Psoas muscle (tissue), 7 donors: ENCODE measurements at regions not wholly inside any gene's neighbourhood (a gene's known extent, or its start where the extent isn't known, plus 50 kb on each side); places are given as distances from the start of the nearest gene placed in this dataset.

Experiments used
- ATAC-seq, 4 donors: fragments of 200-7000 bp; cut with Tn5 transposase; one replicate each; pipeline ENCODE4 v1.9.1; 2020; ENCODE audit warnings: moderate library complexity in 3 of 4, mild to moderate bottlenecking in 2 of 4
- DNase-seq, 2 donors: peaks; one replicate each; pipeline ENCODE4 v3.0.0-alpha.2; 2020
- H3K27ac ChIP-seq: fragments of 200-600 bp; one replicate; pipeline ENCODE4 v1.8.0; 2022
- H3K27me3 ChIP-seq, 3 donors: fragments of 200-600 bp in 1 of 3; one replicate each; pipeline versions ENCODE4 v1.6.1 to v1.8.0; 2013 to 2022; ENCODE audit warnings: low read length in 2 of 3, mild to moderate bottlenecking in 2 of 3, moderate library complexity in 1 of 3; ENCODE audit not compliant: insufficient read depth in 3 of 3
- H3K36me3 ChIP-seq, 2 donors: fragments of 200-600 bp in 1 of 2; one replicate each; pipeline versions ENCODE4 v1.6.1 to v1.8.0; 2013 to 2022; ENCODE audit warnings: low read depth in 1 of 2, mild to moderate bottlenecking in 1 of 2, moderate library complexity in 1 of 2; ENCODE audit not compliant: insufficient read depth in 1 of 2
- H3K4me1 ChIP-seq: fragments of 200-600 bp; one replicate; pipeline ENCODE4 v1.8.0; 2022
- H3K4me3 ChIP-seq: fragments of 200-600 bp; one replicate; pipeline ENCODE4 v1.8.0; 2022; ENCODE audit warnings: mild to moderate bottlenecking
- H3K9me3 ChIP-seq: fragments of 200-600 bp; one replicate; pipeline ENCODE4 v1.8.0; 2022
- CTCF ChIP-seq: fragments of 200-600 bp; IDR thresholded peaks from one replicate; pipeline ENCODE4 v1.8.0; 2022; ENCODE audit warnings: antibody characterized with exemption
- WGBS, 3 donors: extraction: QIAGEN DNeasy Blood & Tissue Kit; methylation state at CpG; one replicate each; pipeline versions ENCODE4 v1.1.6 to v1.1.7; 2013; 5-methylcytosine and 5-hydroxymethylcytosine counted together
- intact Hi-C, 2 donors: fragments of 100-400 bp; cut with DNase I; formaldehyde crosslinking; loops; one replicate each; pipeline versions ENCODE4 v1.11.0 to v1.14.2; 2022
- donor health status: healthy with polysubstance abuse.
- donor health status: DM: no; HTN: no; CAD: no; lungs with moderate emphysema.
- donor health status: Bipolar disorder and iron deficiency.
- donor health status: healthy.
- donor health status: DM: yes; HTN: yes; CAD: no.
- donor health status: DM: no; HTN: no; CAD: no.
- donor health status: DM: yes; HTN: yes; CAD: no.

- Histone ChIP-seq H3K4me3 (no peak overlapping the region), H3K27ac (no peak overlapping the region), H3K9me3 (no peaks in the 10 kb centered on the region), H3K27me3 (peaks cover 0 to 5% (median 0%) of the 10 kb centered on the region in 3 donors), H3K4me1 (no peaks in the 10 kb centered on the region), H3K36me3 (no peaks in the 10 kb centered on the region)
- DNase-seq (no peak), ATAC-seq (no peak)
- WGBS, 3 donors: 34 to 60% (median 36%) methylated on average over 4 of the region's 4 CpGs
- no peak for TF ChIP-seq CTCF
- intact Hi-C loops: loop anchor here in 1 of 2 donors (5.0 kb wide), 1 partner anchor 170 kb away; no protein-coding TSS in a partner anchor
Measured at GRCh38 chrX:84737471-84737871, 235.2 kb upstream of the HDX start.

GRCh38 chrX:84747516-84747915 is 245.3 kb upstream of the HDX start:
- no peaks in the 10 kb centered on the region for H3K4me1 ChIP-seq
- no peak for TF ChIP-seq CTCF
- DNase-seq (no peak), ATAC-seq (no peak)
- 51 to 75% (median 54%) methylated on average over 5 of the region's 5 CpGs for WGBS, 3 donors
- intact Hi-C loops: no loop called here
- H3K36me3 ChIP-seq: no peaks in the 10 kb centered on the region
- no peaks in the 10 kb centered on the region for H3K9me3 ChIP-seq
- H3K27ac ChIP-seq: no peak overlapping the region
- H3K4me3 ChIP-seq: no peak overlapping the region
- H3K27me3 ChIP-seq: peaks cover 0 to 4% (median 0%) of the 10 kb centered on the region in 3 donors

GRCh38 chrX:84748965-84749656 is 246.9 kb upstream of the HDX start:
- H3K4me3 ChIP-seq: no peak overlapping the region
- 72 to 81% (median 80%) methylated on average over 6 of the region's 6 CpGs for WGBS, 3 donors
- ATAC-seq: no peak
- H3K27ac ChIP-seq: no peak overlapping the region
- H3K4me1 ChIP-seq: no peaks in the 10 kb centered on the region
- H3K36me3 ChIP-seq: no peaks in the 10 kb centered on the region
- no peaks in the 10 kb centered on the region for H3K9me3 ChIP-seq
- DNase-seq: no peak
- no peak for TF ChIP-seq CTCF
- intact Hi-C loops: no loop called here
- H3K27me3 ChIP-seq: peaks cover 0 to 4% (median 0%) of the 10 kb centered on the region in 3 donors

- H3K27ac ChIP-seq: no peak overlapping the region
- ATAC-seq (no peak), DNase-seq (no peak)
- H3K9me3 ChIP-seq: peaks cover 7% of the 10 kb centered on the region
- WGBS, 3 donors: 33 to 70% (median 48%) methylated on average over 1 of the region's 1 CpG
- intact Hi-C loops: no loop called here
- TF ChIP-seq CTCF: no peak
- no peaks in the 10 kb centered on the region for H3K27me3 ChIP-seq
- H3K4me3 ChIP-seq: no peak overlapping the region
- H3K36me3 ChIP-seq: no peaks in the 10 kb centered on the region
- no peaks in the 10 kb centered on the region for H3K4me1 ChIP-seq
Measured at GRCh38 chrX:84760560-84760959, 243.1 kb upstream of the APOOL start.

- 95 to 100% (median 97%) methylated on average over 1 of the region's 1 CpG for WGBS, 3 donors
- no peak for DNase-seq
- H3K9me3 ChIP-seq: peaks cover 10% of the 10 kb centered on the region
- TF ChIP-seq CTCF: no peak
- H3K36me3 ChIP-seq: no peaks in the 10 kb centered on the region
- ATAC-seq: no peak
- H3K27me3 ChIP-seq: no peaks in the 10 kb centered on the region
- H3K4me1 ChIP-seq: no peaks in the 10 kb centered on the region
- no peak overlapping the region for H3K4me3 ChIP-seq
- no peak overlapping the region for H3K27ac ChIP-seq
- intact Hi-C loops: no loop called here
Measured at GRCh38 chrX:84796321-84796720, 207.4 kb upstream of the APOOL start.
